GM10266 (cell line): ENCODE measurements at regions not wholly inside any gene's neighbourhood (a gene's known extent, or its start where the extent isn't known, plus 50 kb on each side); places are given as distances from the start of the nearest gene placed in this dataset.
"Not testable (repeated sequence)": the region's sequence is repeated elsewhere in the genome, so short reads cannot be mapped to it uniquely, and the experiment has no call there.

Experiments used
- DNase-seq: peaks from one replicate; pipeline ENCODE4 v3.0.0; 2012; ENCODE audit errors: extremely low spot score
- CTCF ChIP-seq: IDR thresholded peaks from 2 replicates; pipeline ENCODE4 v1.5.1; 2012; ENCODE audit warnings: mild to moderate bottlenecking, low read depth; ENCODE audit not compliant: control insufficient read depth, insufficient read depth; ENCODE audit errors: missing control alignments

- no peak for DNase-seq
- no peak for TF ChIP-seq CTCF
These were observed 67.3 kb upstream of the VSTM5 start for GRCh38 chr11:93917673-93918072.

GRCh38 chr11:93921695-93922468 is 71.5 kb upstream of the VSTM5 start:
- DNase-seq, result peak; percentile 59
- peak; percentile 64 for TF ChIP-seq CTCF

- TF ChIP-seq CTCF, result no peak
These were observed 72.4 kb upstream of the VSTM5 start for GRCh38 chr11:93922830-93923229.

GRCh38 chr11:93926099-93926498 is 75.7 kb upstream of the VSTM5 start:
- DNase-seq, result not testable (repeated sequence)

More at GRCh38 chr11:93922830-93923229, 72.4 kb upstream of the VSTM5 start:
- no peak for DNase-seq

- TF ChIP-seq CTCF, result no peak
- no peak for DNase-seq
These were observed 79.0 kb upstream of the VSTM5 start for GRCh38 chr11:93929407-93929806.

- DNase-seq, result no peak
- TF ChIP-seq CTCF, result no peak
These were observed 82.8 kb upstream of the VSTM5 start for GRCh38 chr11:93933230-93933629.

- no peak for DNase-seq
- TF ChIP-seq CTCF, result no peak
These were observed 85.3 kb upstream of the HEPHL1 start for GRCh38 chr11:93935826-93936225.

- no peak for TF ChIP-seq CTCF
- DNase-seq, result no peak
These were observed 84.7 kb upstream of the HEPHL1 start for GRCh38 chr11:93936460-93936859.
